CD14-positive monocyte (primary cell): ENCODE measurements at regions not wholly inside any gene's neighbourhood (a gene's known extent, or its start where the extent isn't known, plus 50 kb on each side); places are given as distances from the start of the nearest gene placed in this dataset.
"Not testable (repeated sequence)": the region's sequence is repeated elsewhere in the genome, so short reads cannot be mapped to it uniquely, and the experiment has no call there.

Source experiments
- DNase-seq, 3 donors: peaks; one replicate each; pipeline ENCODE4 v3.0.0-alpha.2; 2011 to 2022
- H2AFZ ChIP-seq: 2 replicates; pipeline ENCODE4 v1.6.0; 2012; ENCODE audit warnings: mild to moderate bottlenecking, low read depth, low read length, inconsistent platforms; ENCODE audit not compliant: insufficient read depth, poor library complexity, severe bottlenecking
- H3K27ac ChIP-seq, 2 donors: 1 replicate in 1 of 2; 2 replicates in 1 of 2; pipeline ENCODE4 v1.5.1; 2012 to 2013; ENCODE audit warnings: low read length in 2 of 2, control low read depth in 1 of 2, inconsistent platforms in 1 of 2, low read depth in 1 of 2, mild to moderate bottlenecking in 1 of 2
- H3K27me3 ChIP-seq, 2 donors: one replicate each; pipeline versions ENCODE4 v1.6.0 to v1.6.1; 2011 to 2013; ENCODE audit warnings: low read length in 2 of 2; ENCODE audit not compliant: control insufficient read depth in 2 of 2, insufficient read depth in 2 of 2
- H3K36me3 ChIP-seq, 2 donors: replicated peaks in 1 of 2; 1 replicate in 1 of 2; 2 replicates in 1 of 2; pipeline versions ENCODE4 v1.5.1 to v1.6.1; 2012 to 2013; ENCODE audit warnings: low read length in 2 of 2, control low read depth in 1 of 2, inconsistent platforms in 1 of 2, mild to moderate bottlenecking in 1 of 2; ENCODE audit not compliant: insufficient read depth in 2 of 2, control insufficient read depth in 1 of 2
- H3K4me1 ChIP-seq, 2 donors: 1 replicate in 1 of 2; 2 replicates in 1 of 2; pipeline versions ENCODE4 v1.5.1 to v1.6.1; 2012 to 2013; ENCODE audit warnings: low read length in 2 of 2, control low read depth in 1 of 2, inconsistent platforms in 1 of 2, mild to moderate bottlenecking in 1 of 2, moderate library complexity in 1 of 2; ENCODE audit not compliant: insufficient read depth in 2 of 2, control insufficient read depth in 1 of 2
- H3K4me2 ChIP-seq: replicated peaks from 2 replicates; pipeline ENCODE3; 2012; ENCODE audit warnings: low read length, moderate library complexity, mild to moderate bottlenecking; ENCODE audit not compliant: poor library complexity, severe bottlenecking; ENCODE audit errors: extremely low read depth
- H3K4me3 ChIP-seq, 3 experiments: fragments of 200-600 bp in 1 of 3; sonication (generic) in 1 of 3; replicated peaks in 1 of 3; 1 replicate in 2 of 3; 2 replicates in 1 of 3; pipeline ENCODE4 v1.5.1; 2011 to 2013; ENCODE audit warnings: low read length in 3 of 3, mild to moderate bottlenecking in 3 of 3, control low read depth in 2 of 3, low read depth in 2 of 3, inconsistent platforms in 1 of 3, moderate library complexity in 1 of 3
- H3K79me2 ChIP-seq: 2 replicates; pipeline ENCODE4 v1.6.0; 2012; ENCODE audit warnings: mild to moderate bottlenecking, control low read depth, inconsistent platforms, low read length, moderate library complexity; ENCODE audit not compliant: insufficient read depth
- H3K9ac ChIP-seq: 2 replicates; pipeline ENCODE4 v1.6.0; 2017; ENCODE audit warnings: low read length, mild to moderate bottlenecking; ENCODE audit not compliant: insufficient read depth, poor library complexity, severe bottlenecking
- H3K9me3 ChIP-seq, 2 donors: replicated peaks in 1 of 2; 1 replicate in 1 of 2; 2 replicates in 1 of 2; pipeline versions ENCODE4 v1.5.1 to v1.6.1; 2012 to 2013; ENCODE audit warnings: low read length in 2 of 2, control low read depth in 1 of 2; ENCODE audit not compliant: control insufficient read depth in 1 of 2, insufficient read depth in 1 of 2
- H4K20me1 ChIP-seq: 2 replicates; pipeline ENCODE4 v1.6.0; 2012; ENCODE audit warnings: mild to moderate bottlenecking, low read length, control low read depth, moderate library complexity; ENCODE audit not compliant: insufficient read depth
- H3K27ac Mint-ChIP-seq, 7 donors: one replicate each; pipeline ENCODE4 v1.8.0; 2020; ENCODE audit warnings: mild to moderate bottlenecking in 7 of 7, mixed read lengths in 7 of 7, moderate library complexity in 6 of 7, inconsistent platforms in 2 of 7
- H3K27me3 Mint-ChIP-seq, 3 donors: one replicate each; pipeline ENCODE4 v1.8.0; 2021 to 2022; ENCODE audit warnings: low read depth in 3 of 3, mild to moderate bottlenecking in 3 of 3, mixed read lengths in 3 of 3, moderate library complexity in 3 of 3, inconsistent platforms in 1 of 3
- H3K36me3 Mint-ChIP-seq, 2 donors: one replicate each; pipeline ENCODE4 v1.8.0; 2020; ENCODE audit warnings: mixed read lengths in 2 of 2, inconsistent platforms in 1 of 2, mild to moderate bottlenecking in 1 of 2
- H3K4me1 Mint-ChIP-seq: one replicate; pipeline ENCODE4 v1.8.0; 2020; ENCODE audit warnings: mild to moderate bottlenecking, mixed read lengths
- H3K4me3 Mint-ChIP-seq, 2 donors: one replicate each; pipeline ENCODE4 v1.8.0; 2020; ENCODE audit warnings: mild to moderate bottlenecking in 2 of 2, mixed read lengths in 2 of 2, moderate library complexity in 1 of 2
- H3K9me3 Mint-ChIP-seq, 7 donors: one replicate each; pipeline ENCODE4 v1.8.0; 2020 to 2022; ENCODE audit warnings: mixed read lengths in 7 of 7, mild to moderate bottlenecking in 6 of 7, moderate library complexity in 6 of 7, inconsistent platforms in 2 of 7
- WGBS: methylation state at CpG from one replicate; pipeline ENCODE4 v1.1.5; 2013; ENCODE audit warnings: missing lambda C conversion rate; ENCODE audit not compliant: insufficient coverage; 5-methylcytosine and 5-hydroxymethylcytosine counted together
- intact Hi-C, 2 donors: fragments of 100-400 bp; cut with micrococcal nuclease; formaldehyde crosslinking; loops; one replicate each; pipeline versions ENCODE4 v1.15.0 to v1.15.1; 2023
- TF ChIP-seq, protein P1 (sequence below): fragments of 200-600 bp; IDR thresholded peaks from one replicate; pipeline ENCODE4 v1.8.0; 2022; ENCODE audit warnings: antibody characterized with exemption, mild to moderate bottlenecking

DNA sequence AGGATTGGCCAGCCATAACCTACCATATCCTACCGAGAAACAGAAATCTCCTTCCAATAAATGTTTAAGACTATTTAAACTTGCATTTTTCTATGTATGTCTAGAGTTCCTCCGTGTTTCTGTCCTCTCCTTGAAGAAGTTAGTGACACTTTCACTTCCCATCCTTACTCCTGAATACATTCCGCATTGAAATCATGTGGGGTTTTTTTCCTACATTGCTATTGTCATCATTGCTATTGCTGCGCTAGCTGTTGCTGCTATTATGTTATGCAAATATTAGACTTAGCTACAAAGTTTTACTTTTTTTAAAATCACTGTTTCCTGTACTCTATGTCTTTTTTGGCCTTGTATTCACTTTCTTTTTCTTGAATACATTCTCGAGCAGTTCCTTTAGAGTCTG lies 83.3 kb upstream of the NEK6 start:
- Mint-ChIP-seq H3K27me3 (peaks cover 1 to 3% (median 2%) of the 10 kb centered on the region in 3 donors), H3K4me3 (peak overlapping the region in 1 of 2 donors; percentile 42), H3K27ac (peak overlapping the region in 2 of 7 donors; percentile 21 to 26), H3K9me3 (peaks cover 0 to 2% (median 0%) of the 10 kb centered on the region in 7 donors), H3K4me1 (peaks cover 26% of the 10 kb centered on the region), H3K36me3 (no peaks in the 10 kb centered on the region)
- TF ChIP-seq, protein P1, sequence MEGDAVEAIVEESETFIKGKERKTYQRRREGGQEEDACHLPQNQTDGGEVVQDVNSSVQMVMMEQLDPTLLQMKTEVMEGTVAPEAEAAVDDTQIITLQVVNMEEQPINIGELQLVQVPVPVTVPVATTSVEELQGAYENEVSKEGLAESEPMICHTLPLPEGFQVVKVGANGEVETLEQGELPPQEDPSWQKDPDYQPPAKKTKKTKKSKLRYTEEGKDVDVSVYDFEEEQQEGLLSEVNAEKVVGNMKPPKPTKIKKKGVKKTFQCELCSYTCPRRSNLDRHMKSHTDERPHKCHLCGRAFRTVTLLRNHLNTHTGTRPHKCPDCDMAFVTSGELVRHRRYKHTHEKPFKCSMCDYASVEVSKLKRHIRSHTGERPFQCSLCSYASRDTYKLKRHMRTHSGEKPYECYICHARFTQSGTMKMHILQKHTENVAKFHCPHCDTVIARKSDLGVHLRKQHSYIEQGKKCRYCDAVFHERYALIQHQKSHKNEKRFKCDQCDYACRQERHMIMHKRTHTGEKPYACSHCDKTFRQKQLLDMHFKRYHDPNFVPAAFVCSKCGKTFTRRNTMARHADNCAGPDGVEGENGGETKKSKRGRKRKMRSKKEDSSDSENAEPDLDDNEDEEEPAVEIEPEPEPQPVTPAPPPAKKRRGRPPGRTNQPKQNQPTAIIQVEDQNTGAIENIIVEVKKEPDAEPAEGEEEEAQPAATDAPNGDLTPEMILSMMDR: no peak
- H3K9ac ChIP-seq: no peak overlapping the region
- H3K4me2 ChIP-seq: peak overlapping the region; percentile 57
- no CpG with 5 or more reads among the region's 5 CpGs for WGBS
- peak overlapping the region in 1 of 3 experiments; percentile 52 for H3K4me3 ChIP-seq
- intact Hi-C loops: no loop called here
- peak; percentile 28 to 59 (median 29) for DNase-seq
- peaks cover 14 to 27% of the 10 kb centered on the region in 2 donors for H3K4me1 ChIP-seq
- no peak overlapping the region for H3K27ac ChIP-seq
- H3K79me2 ChIP-seq: no peaks in the 10 kb centered on the region
- H4K20me1 ChIP-seq: no peaks in the 10 kb centered on the region
- H3K9me3 ChIP-seq: no peaks in the 10 kb centered on the region
- no peaks in the 10 kb centered on the region for H3K36me3 ChIP-seq
- H3K27me3 ChIP-seq: no peaks in the 10 kb centered on the region
- H2AFZ ChIP-seq: no peak overlapping the region

DNA sequence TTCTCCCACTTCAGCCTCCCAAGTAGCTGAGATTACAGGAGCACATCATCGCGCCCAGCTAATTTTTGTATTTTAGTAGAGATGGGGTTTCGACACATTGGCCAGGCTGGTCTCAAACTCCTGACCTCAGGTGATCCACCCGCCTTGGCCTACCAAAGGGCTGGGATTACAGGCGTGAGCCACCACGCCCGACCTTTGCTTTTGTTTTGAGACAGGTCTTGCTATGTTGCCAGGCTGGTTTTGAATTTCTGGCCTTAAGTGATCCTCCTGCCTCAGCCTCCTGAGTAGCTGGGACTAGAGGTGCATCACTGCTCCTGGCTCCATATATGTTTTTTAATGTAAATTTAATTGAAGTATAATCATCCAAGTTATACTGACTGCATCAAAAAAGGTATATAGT lies 80.2 kb upstream of the NEK6 start:
- DNase-seq, H3K27ac Mint-ChIP-seq, H2AFZ ChIP-seq, intact Hi-C loops, H3K4me2 ChIP-seq, H3K9ac ChIP-seq, H3K9me3 Mint-ChIP-seq, H3K4me3 Mint-ChIP-seq, H3K36me3 Mint-ChIP-seq, H3K27me3 ChIP-seq, H3K36me3 ChIP-seq, H3K79me2 ChIP-seq, H3K27ac ChIP-seq, H4K20me1 ChIP-seq, H3K9me3 ChIP-seq, H3K4me3 ChIP-seq: not testable (repeated sequence)
- H3K4me1 ChIP-seq: peaks cover 20 to 27% of the 10 kb centered on the region in 2 donors
- Mint-ChIP-seq H3K4me1 (peaks cover 26% of the 10 kb centered on the region), H3K27me3 (peaks cover 7 to 23% (median 15%) of the 10 kb centered on the region in 3 donors)
- 98% methylated on average over 5 of the region's 7 CpGs for WGBS
